Astrocyte (in vitro differentiated cells and primary cell): ENCODE measurements at regions not wholly inside any gene's neighbourhood (a gene's known extent, or its start where the extent isn't known, plus 50 kb on each side); places are given as distances from the start of the nearest gene placed in this dataset.

Experiments
- EZH2 ChIP-seq: IDR thresholded peaks from 2 replicates; pipeline ENCODE4 v1.6.1; 2012; ENCODE audit warnings: mild to moderate bottlenecking, low read length, inconsistent platforms; ENCODE audit not compliant: insufficient read depth
- TF ChIP-seq, protein P1 (sequence below): IDR thresholded peaks from 2 replicates; pipeline ENCODE4 v1.5.1; 2011; ENCODE audit warnings: low read depth, mild to moderate bottlenecking, inconsistent platforms, low read length, moderate library complexity; ENCODE audit not compliant: insufficient read depth

- TF ChIP-seq, protein P1, sequence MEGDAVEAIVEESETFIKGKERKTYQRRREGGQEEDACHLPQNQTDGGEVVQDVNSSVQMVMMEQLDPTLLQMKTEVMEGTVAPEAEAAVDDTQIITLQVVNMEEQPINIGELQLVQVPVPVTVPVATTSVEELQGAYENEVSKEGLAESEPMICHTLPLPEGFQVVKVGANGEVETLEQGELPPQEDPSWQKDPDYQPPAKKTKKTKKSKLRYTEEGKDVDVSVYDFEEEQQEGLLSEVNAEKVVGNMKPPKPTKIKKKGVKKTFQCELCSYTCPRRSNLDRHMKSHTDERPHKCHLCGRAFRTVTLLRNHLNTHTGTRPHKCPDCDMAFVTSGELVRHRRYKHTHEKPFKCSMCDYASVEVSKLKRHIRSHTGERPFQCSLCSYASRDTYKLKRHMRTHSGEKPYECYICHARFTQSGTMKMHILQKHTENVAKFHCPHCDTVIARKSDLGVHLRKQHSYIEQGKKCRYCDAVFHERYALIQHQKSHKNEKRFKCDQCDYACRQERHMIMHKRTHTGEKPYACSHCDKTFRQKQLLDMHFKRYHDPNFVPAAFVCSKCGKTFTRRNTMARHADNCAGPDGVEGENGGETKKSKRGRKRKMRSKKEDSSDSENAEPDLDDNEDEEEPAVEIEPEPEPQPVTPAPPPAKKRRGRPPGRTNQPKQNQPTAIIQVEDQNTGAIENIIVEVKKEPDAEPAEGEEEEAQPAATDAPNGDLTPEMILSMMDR, result no peak
- no peak for TF ChIP-seq EZH2
Measured at GRCh38 chr12:125688223-125688622, 623.0 kb downstream of the AACS start.
